Lower leg skin (tissue), 3 donors: ENCODE measurements at regions not wholly inside any gene's neighbourhood (a gene's known extent, or its start where the extent isn't known, plus 50 kb on each side); places are given as distances from the start of the nearest gene placed in this dataset.

Experiments used
- POLR2A ChIP-seq, 2 donors: fragments of 450-650 bp; IDR thresholded peaks; one replicate each; pipeline ENCODE4 v1.6.1; 2016 to 2017; ENCODE audit warnings: antibody characterized with exemption in 2 of 2, mild to moderate bottlenecking in 1 of 2, moderate library complexity in 1 of 2
- TF ChIP-seq, protein P1 (sequence below), 3 donors: fragments of 450-650 bp; IDR thresholded peaks; one replicate each; pipeline ENCODE4 v1.5.1; 2016; ENCODE audit warnings: antibody characterized with exemption in 3 of 3, mild to moderate bottlenecking in 3 of 3, moderate library complexity in 2 of 3

DNA sequence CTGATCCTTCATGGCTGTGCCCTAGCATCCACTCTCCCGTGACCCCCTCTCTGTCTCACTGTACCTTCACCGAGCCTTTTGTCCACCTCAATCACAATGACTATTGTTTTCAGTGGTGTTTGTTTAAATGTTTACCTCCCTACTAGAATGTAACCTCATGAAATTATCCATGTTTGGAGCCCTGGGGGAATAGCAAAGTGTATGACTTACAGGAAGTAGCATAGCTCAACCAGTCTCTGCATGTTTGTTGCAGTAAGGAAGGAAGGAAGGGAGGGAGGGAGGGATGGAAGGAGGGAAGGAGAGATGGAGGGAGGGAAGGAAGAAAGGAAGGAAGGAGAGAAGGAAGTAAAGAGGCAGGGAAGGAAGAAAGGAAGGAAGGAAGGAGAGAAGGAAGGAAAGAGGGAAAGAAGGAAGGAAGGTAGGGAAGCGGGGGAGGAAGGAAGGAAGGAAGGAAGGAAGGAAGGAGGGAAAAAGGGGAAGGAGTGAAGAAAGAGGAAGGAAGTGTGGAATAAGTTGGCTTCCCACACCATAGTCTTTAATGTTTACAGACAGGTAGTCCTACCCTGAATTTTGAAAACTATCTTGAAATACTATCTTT, 421.4 kb downstream of the COG6 start:
- TF ChIP-seq, protein P1, sequence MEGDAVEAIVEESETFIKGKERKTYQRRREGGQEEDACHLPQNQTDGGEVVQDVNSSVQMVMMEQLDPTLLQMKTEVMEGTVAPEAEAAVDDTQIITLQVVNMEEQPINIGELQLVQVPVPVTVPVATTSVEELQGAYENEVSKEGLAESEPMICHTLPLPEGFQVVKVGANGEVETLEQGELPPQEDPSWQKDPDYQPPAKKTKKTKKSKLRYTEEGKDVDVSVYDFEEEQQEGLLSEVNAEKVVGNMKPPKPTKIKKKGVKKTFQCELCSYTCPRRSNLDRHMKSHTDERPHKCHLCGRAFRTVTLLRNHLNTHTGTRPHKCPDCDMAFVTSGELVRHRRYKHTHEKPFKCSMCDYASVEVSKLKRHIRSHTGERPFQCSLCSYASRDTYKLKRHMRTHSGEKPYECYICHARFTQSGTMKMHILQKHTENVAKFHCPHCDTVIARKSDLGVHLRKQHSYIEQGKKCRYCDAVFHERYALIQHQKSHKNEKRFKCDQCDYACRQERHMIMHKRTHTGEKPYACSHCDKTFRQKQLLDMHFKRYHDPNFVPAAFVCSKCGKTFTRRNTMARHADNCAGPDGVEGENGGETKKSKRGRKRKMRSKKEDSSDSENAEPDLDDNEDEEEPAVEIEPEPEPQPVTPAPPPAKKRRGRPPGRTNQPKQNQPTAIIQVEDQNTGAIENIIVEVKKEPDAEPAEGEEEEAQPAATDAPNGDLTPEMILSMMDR (IDR thresholded peaks at IDR 0.05) = no peak
- TF ChIP-seq POLR2A (IDR thresholded peaks at IDR 0.05) = no peak
